Activated naive CD8-positive, alpha-beta T cell (primary cell): ENCODE measurements at regions not wholly inside any gene's neighbourhood (a gene's known extent, or its start where the extent isn't known, plus 50 kb on each side); places are given as distances from the start of the nearest gene placed in this dataset.

ENCODE experiments used
- H3K27ac Mint-ChIP-seq: one replicate; pipeline ENCODE4 v1.8.0; 2021; ENCODE audit warnings: mixed read lengths
- H3K27me3 Mint-ChIP-seq: one replicate; pipeline ENCODE4 v1.8.0; 2021; ENCODE audit warnings: mixed read lengths
- H3K36me3 Mint-ChIP-seq: one replicate; pipeline ENCODE4 v1.8.0; 2021; ENCODE audit warnings: mixed read lengths
- H3K4me1 Mint-ChIP-seq: one replicate; pipeline ENCODE4 v1.8.0; 2021; ENCODE audit warnings: low read depth, mixed read lengths
- H3K4me3 Mint-ChIP-seq: one replicate; pipeline ENCODE4 v1.8.0; 2021; ENCODE audit warnings: mild to moderate bottlenecking, mixed read lengths
- H3K9me3 Mint-ChIP-seq: one replicate; pipeline ENCODE4 v1.8.0; 2021; ENCODE audit warnings: low read depth, mixed read lengths

- H3K27ac Mint-ChIP-seq: no peak overlapping the region
- no peak overlapping the region for H3K4me3 Mint-ChIP-seq
- no peaks in the 10 kb centered on the region for H3K36me3 Mint-ChIP-seq
- H3K4me1 Mint-ChIP-seq: no peaks in the 10 kb centered on the region
- H3K9me3 Mint-ChIP-seq: no peaks in the 10 kb centered on the region
- H3K27me3 Mint-ChIP-seq: no peaks in the 10 kb centered on the region
These were observed 156.6 kb downstream of the DAD1 start for GRCh38 chr14:22432348-22432976.

- H3K4me1 Mint-ChIP-seq: no peaks in the 10 kb centered on the region
- no peaks in the 10 kb centered on the region for H3K27me3 Mint-ChIP-seq
- no peak overlapping the region for H3K27ac Mint-ChIP-seq
- no peak overlapping the region for H3K4me3 Mint-ChIP-seq
- no peaks in the 10 kb centered on the region for H3K36me3 Mint-ChIP-seq
- H3K9me3 Mint-ChIP-seq: no peaks in the 10 kb centered on the region
These were observed 159.3 kb downstream of the DAD1 start for GRCh38 chr14:22429546-22430294.

- H3K9me3 Mint-ChIP-seq: no peaks in the 10 kb centered on the region
- H3K36me3 Mint-ChIP-seq: no peaks in the 10 kb centered on the region
- no peak overlapping the region for H3K27ac Mint-ChIP-seq
- no peaks in the 10 kb centered on the region for H3K27me3 Mint-ChIP-seq
- H3K4me3 Mint-ChIP-seq: no peak overlapping the region
- H3K4me1 Mint-ChIP-seq: no peaks in the 10 kb centered on the region
These were observed 160.2 kb downstream of the DAD1 start for GRCh38 chr14:22428700-22429291.

GRCh38 chr14:22427771-22428231, 161.2 kb downstream of the DAD1 start:
- Mint-ChIP-seq H3K4me1 (no peaks in the 10 kb centered on the region), H3K27me3 (no peaks in the 10 kb centered on the region), H3K36me3 (no peaks in the 10 kb centered on the region), H3K4me3 (no peak overlapping the region), H3K27ac (no peak overlapping the region), H3K9me3 (no peaks in the 10 kb centered on the region)

GRCh38 chr14:22426711-22427110, 162.3 kb downstream of the DAD1 start:
- Mint-ChIP-seq H3K4me3 (no peak overlapping the region), H3K4me1 (no peaks in the 10 kb centered on the region)

GRCh38 chr14:22423958-22424357, 165.1 kb downstream of the DAD1 start:
- no peaks in the 10 kb centered on the region for H3K27me3 Mint-ChIP-seq
- H3K9me3 Mint-ChIP-seq: no peaks in the 10 kb centered on the region
- no peak overlapping the region for H3K27ac Mint-ChIP-seq
- no peaks in the 10 kb centered on the region for H3K4me1 Mint-ChIP-seq
- no peaks in the 10 kb centered on the region for H3K36me3 Mint-ChIP-seq
- no peak overlapping the region for H3K4me3 Mint-ChIP-seq

More at GRCh38 chr14:22426711-22427110, 162.3 kb downstream of the DAD1 start:
- Mint-ChIP-seq H3K9me3 (no peaks in the 10 kb centered on the region), H3K27ac (no peak overlapping the region), H3K27me3 (no peaks in the 10 kb centered on the region), H3K36me3 (no peaks in the 10 kb centered on the region)

- H3K27ac Mint-ChIP-seq: no peak overlapping the region
- no peaks in the 10 kb centered on the region for H3K4me1 Mint-ChIP-seq
- no peak overlapping the region for H3K4me3 Mint-ChIP-seq
- no peaks in the 10 kb centered on the region for H3K27me3 Mint-ChIP-seq
- H3K9me3 Mint-ChIP-seq: no peaks in the 10 kb centered on the region
- H3K36me3 Mint-ChIP-seq: no peaks in the 10 kb centered on the region
These were observed 166.8 kb downstream of the DAD1 start for GRCh38 chr14:22422238-22422637.

- no peaks in the 10 kb centered on the region for H3K27me3 Mint-ChIP-seq
- no peak overlapping the region for H3K4me3 Mint-ChIP-seq
- H3K36me3 Mint-ChIP-seq: no peaks in the 10 kb centered on the region
- no peaks in the 10 kb centered on the region for H3K4me1 Mint-ChIP-seq
- no peaks in the 10 kb centered on the region for H3K9me3 Mint-ChIP-seq
- H3K27ac Mint-ChIP-seq: no peak overlapping the region
These were observed 168.3 kb downstream of the DAD1 start for GRCh38 chr14:22420598-22421186.

GRCh38 chr14:22419620-22420019, 169.4 kb downstream of the DAD1 start:
- H3K4me1 Mint-ChIP-seq: no peaks in the 10 kb centered on the region
- H3K9me3 Mint-ChIP-seq: no peaks in the 10 kb centered on the region
- no peaks in the 10 kb centered on the region for H3K27me3 Mint-ChIP-seq

GRCh38 chr14:22418631-22419030, 170.4 kb downstream of the DAD1 start:
- Mint-ChIP-seq H3K4me3 (no peak overlapping the region), H3K36me3 (no peaks in the 10 kb centered on the region), H3K27ac (no peak overlapping the region), H3K27me3 (no peaks in the 10 kb centered on the region), H3K4me1 (no peaks in the 10 kb centered on the region), H3K9me3 (no peaks in the 10 kb centered on the region)

More at GRCh38 chr14:22419620-22420019, 169.4 kb downstream of the DAD1 start:
- H3K4me3 Mint-ChIP-seq: no peak overlapping the region
- no peaks in the 10 kb centered on the region for H3K36me3 Mint-ChIP-seq
- no peak overlapping the region for H3K27ac Mint-ChIP-seq

GRCh38 chr14:22417914-22418313, 171.1 kb downstream of the DAD1 start:
- no peaks in the 10 kb centered on the region for H3K27me3 Mint-ChIP-seq
- no peak overlapping the region for H3K27ac Mint-ChIP-seq
- H3K4me1 Mint-ChIP-seq: no peaks in the 10 kb centered on the region
- H3K36me3 Mint-ChIP-seq: no peaks in the 10 kb centered on the region
- H3K9me3 Mint-ChIP-seq: no peaks in the 10 kb centered on the region
- H3K4me3 Mint-ChIP-seq: no peak overlapping the region

GRCh38 chr14:22416193-22416592, 172.8 kb downstream of the DAD1 start:
- no peak overlapping the region for H3K4me3 Mint-ChIP-seq

GRCh38 chr14:22415605-22415959, 173.4 kb downstream of the DAD1 start:
- H3K27me3 Mint-ChIP-seq: no peaks in the 10 kb centered on the region
- no peaks in the 10 kb centered on the region for H3K9me3 Mint-ChIP-seq
- no peak overlapping the region for H3K4me3 Mint-ChIP-seq
- no peak overlapping the region for H3K27ac Mint-ChIP-seq
- no peaks in the 10 kb centered on the region for H3K4me1 Mint-ChIP-seq
- no peaks in the 10 kb centered on the region for H3K36me3 Mint-ChIP-seq

More at GRCh38 chr14:22416193-22416592, 172.8 kb downstream of the DAD1 start:
- no peaks in the 10 kb centered on the region for H3K4me1 Mint-ChIP-seq
- no peaks in the 10 kb centered on the region for H3K27me3 Mint-ChIP-seq
- H3K9me3 Mint-ChIP-seq: no peaks in the 10 kb centered on the region
- no peaks in the 10 kb centered on the region for H3K36me3 Mint-ChIP-seq
- H3K27ac Mint-ChIP-seq: no peak overlapping the region

- Mint-ChIP-seq H3K36me3 (no peaks in the 10 kb centered on the region), H3K4me3 (no peak overlapping the region), H3K27me3 (no peaks in the 10 kb centered on the region), H3K9me3 (no peaks in the 10 kb centered on the region), H3K27ac (no peak overlapping the region), H3K4me1 (no peaks in the 10 kb centered on the region)
These were observed 174.0 kb downstream of the DAD1 start for GRCh38 chr14:22414876-22415604.
